NCI-H526 treated with DMSO at 0.1 percent for 48 hours (cell line): ENCODE measurements at regions not wholly inside any gene's neighbourhood (a gene's known extent, or its start where the extent isn't known, plus 50 kb on each side); places are given as distances from the start of the nearest gene placed in this dataset.
"Not testable (repeated sequence)": the region's sequence is repeated elsewhere in the genome, so short reads cannot be mapped to it uniquely, and the experiment has no call there.

Experiments used
- DNase-seq: peaks from one replicate; lab custom pipeline; 2025; lab: John Stamatoyannopoulos, UW

- DNase-seq = no peak
Measured at GRCh38 chr16:66095676-66096075, 270.8 kb upstream of the CDH5 start.

GRCh38 chr16:66093191-66093590 is 273.3 kb upstream of the CDH5 start:
- DNase-seq = no peak

DNA sequence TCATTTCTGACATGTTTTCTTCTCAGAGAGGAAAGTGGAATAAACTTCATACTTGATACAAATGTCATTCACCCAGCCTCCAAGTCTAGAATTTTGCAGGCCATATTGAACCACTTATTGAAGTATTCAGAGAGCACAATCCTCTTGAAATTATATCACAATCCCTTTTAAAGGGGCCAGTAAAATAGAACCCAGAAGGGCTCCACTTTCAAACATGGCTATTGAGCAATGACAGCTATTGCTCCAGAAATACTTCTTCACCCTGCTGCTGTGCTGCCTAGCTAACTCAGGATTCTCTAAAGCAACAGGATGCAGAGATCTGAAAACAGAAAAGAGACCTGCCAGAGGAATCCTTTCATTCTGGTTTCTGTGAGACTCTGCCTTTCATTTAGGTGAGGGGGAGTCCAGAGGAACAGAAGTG is 275.0 kb upstream of the CDH5 start:
- no peak for DNase-seq

GRCh38 chr16:66088681-66089080 is 277.8 kb upstream of the CDH5 start:
- DNase-seq = no peak

DNA sequence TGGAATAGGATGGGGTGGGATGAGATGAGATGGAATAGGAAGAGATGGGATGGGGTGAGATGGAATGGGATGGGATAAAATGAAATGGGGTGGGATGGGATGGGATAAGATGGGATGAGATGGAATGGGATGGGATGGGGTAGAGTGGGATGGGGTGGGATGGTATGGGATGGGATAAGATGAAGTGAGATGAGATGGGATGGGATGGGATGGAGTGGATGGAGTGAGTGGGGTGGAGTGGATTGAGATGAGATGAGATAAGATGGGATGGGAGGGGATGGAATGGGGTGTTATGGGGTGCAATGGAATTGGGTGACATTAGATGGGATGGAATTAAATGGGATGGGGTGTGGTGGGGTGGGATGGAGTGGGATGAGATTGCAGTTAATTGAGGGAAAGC is 279.2 kb upstream of the CDH5 start:
- DNase-seq = no peak

- DNase-seq = no peak
Measured at GRCh38 chr16:66085651-66086050, 280.8 kb upstream of the CDH5 start.

GRCh38 chr16:66084731-66085130 is 281.8 kb upstream of the CDH5 start:
- DNase-seq = not testable (repeated sequence)

- DNase-seq = no peak
Measured at GRCh38 chr16:66084306-66084705, 282.2 kb upstream of the CDH5 start.

GRCh38 chr16:66083171-66083570 is 283.3 kb upstream of the CDH5 start:
- no peak for DNase-seq

DNA sequence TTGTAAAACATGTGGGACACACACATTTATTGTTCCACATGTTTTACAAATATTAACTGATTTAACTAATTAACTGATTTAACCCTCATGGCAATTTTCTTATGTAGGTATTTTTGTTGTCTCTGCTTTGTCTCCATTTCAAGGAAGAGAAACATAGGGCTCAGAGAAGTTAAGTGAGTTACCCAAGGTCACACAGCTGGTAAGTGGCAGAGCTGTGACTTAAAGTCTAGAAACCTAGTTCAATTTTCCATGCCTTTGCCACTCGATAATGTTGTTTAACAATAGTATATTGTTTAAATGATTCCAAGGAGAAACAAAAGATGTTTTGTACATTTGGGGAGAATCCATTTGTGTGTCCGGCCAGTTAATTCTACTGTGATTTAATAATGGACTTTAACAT is 284.1 kb upstream of the CDH5 start:
- DNase-seq = no peak

GRCh38 chr16:66081775-66082366 is 284.6 kb upstream of the CDH5 start:
- DNase-seq = no peak

DNA sequence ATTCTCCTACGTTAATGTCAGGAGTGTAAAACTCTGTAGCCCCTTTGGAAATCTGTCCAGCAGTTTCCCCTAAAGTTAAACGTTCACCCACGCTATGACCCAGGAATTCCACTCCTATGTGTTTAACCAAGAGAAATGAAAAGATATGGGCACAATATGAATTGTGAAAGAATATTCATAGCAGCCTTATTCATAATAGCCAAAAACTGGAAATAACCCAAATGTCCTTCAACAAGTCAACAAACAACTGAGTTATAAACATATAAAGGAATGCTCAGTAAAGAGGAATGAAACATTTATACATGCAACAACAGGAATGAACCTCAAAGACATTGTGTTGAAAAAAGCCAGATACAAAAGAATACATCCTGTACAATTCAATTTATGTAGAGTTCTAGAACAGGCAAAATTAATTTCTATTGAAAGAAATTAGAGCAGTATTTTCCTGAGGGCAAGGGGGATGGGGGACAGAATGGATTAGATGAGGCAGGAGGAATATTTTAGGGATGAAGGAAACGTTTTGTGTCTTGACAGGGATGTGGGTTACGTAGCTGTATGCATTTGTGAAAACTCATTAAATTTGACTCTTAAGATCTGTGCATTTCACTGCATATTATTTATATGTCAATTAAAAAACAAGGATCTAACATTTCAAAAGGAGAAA is 286.7 kb upstream of the CDH5 start:
- DNase-seq = no peak

DNA sequence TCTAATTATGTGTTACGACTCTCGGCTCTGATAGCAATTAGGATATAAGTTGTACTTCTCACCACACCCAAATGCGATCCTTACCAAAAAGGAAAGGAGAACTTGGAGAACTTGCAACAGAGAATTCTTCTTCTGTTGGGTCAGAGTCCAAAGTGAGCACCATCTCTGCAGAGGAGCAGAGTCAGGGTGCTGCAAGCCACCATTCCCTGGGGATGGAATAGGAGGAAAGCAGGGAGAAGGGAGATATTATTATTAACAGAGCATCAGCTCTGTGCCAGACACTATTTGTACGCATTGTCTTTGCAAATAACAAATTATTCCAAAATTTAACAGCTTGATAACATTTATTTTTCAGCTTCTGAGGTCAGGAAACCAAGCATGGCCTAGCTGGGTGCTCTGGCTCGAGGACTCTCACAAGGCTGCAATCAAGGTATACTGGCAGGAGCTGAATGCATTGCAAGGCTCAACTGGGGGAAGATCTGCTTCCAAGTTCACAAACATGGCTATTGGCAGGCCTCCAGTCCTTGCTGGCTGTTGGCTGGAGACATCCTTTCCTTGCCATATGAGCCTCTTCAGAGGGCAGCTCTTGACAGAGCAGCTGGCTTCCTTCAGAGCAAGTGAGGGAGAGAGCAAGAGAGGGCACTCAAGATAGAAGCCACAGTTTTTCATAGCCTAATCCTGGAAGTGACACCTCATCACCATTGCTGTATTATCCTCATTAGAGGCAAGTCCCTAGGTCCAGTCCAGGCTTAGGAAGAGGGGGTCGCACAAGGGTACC is 296.2 kb upstream of the CDH5 start:
- no peak for DNase-seq

GRCh38 chr16:66069587-66069986 is 296.9 kb upstream of the CDH5 start:
- DNase-seq = no peak

GRCh38 chr16:66066404-66066803 is 300.1 kb upstream of the CDH5 start:
- no peak for DNase-seq

DNA sequence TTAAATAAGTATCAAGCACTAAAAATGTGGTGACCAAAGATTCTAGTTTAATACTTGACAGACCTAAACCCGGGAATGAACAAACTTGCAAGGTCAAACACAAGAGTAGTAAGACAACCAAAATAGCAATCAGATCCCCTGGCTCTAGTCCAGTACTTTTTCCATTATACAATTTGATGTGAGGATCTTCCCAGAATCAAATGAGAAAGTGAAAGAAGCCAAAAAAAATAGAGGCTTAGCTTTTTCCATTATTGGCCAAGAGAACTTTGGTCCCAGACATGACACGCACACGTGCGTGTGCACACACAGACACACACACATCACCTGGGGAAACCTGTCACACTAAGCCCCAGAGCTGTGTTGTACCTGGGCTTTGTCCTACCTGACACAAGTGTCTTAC is 300.6 kb upstream of the CDH5 start:
- DNase-seq = no peak

DNA sequence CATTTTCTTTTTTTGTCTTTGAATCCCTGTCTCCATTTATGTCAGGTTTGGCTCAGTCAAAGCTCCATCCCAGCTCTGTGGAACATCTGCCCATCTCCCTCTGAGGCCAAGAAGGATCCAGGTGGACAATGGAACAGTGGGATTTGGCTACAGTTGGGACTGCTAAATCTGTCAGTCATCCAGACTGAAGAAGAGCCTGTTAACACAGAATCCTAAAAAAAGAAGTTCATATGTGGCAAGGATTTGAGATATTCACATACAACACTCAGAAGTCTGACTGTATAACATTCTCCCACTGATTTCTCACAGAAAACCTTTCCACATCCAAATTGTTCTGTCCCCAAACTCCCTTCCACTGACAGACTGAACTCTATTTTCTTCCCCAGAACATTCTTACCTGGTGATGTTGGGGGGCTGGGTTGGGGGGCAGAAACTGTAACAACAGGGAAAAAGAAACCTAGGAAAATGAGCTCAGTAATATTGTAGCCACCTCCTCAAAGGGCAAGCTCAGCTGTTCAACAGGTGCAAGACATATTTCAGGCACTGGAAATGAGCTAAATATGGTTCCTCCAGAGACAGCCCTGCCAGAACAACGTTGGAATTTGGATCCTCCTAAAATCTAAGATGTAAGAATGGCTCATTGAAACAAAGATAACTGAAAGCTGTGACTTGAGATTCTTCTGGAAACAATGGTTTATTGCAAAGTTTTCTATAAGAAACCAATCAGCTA is 301.5 kb upstream of the CDH5 start:
- DNase-seq = no peak

GRCh38 chr16:66058832-66059231 is 307.7 kb upstream of the CDH5 start:
- no peak for DNase-seq

DNA sequence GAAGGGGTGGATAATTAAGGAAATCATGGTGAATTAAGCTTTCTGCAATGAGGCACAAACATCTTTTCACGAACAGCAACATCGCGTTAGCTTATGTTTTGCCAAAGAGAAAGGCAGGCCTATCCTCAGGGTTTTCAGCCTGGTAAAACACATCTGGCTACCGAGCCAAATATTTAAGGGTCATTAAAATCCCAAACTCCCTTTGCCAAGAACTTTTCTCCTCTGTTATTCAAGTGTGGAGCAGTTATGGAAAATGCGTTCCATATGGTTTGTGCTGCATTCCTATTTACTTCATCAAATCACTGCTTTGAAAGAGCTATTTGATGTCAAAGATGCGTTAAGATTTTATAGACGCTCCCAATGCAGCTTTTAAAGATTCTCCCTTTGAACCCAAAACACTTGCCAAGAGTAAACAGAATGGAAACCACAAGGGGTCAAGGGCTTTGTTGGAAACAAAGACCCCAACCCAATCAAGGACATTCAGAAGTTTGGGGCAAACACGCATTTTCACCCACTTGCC is 308.3 kb upstream of the CDH5 start:
- DNase-seq = no peak

- DNase-seq = no peak
Measured at GRCh38 chr16:66057057-66057456, 309.4 kb upstream of the CDH5 start.

- DNase-seq = no peak
Measured at GRCh38 chr16:66054095-66054494, 312.4 kb upstream of the CDH5 start.

- DNase-seq = no peak
Measured at GRCh38 chr16:66052745-66053144, 313.7 kb upstream of the CDH5 start.
